OCI-LY3 (cell line): ENCODE measurements at regions not wholly inside any gene's neighbourhood (a gene's known extent, or its start where the extent isn't known, plus 50 kb on each side); places are given as distances from the start of the nearest gene placed in this dataset.

Experiments
- H2AFZ ChIP-seq: fragments of 200-600, 300-600 bp; shearing (Covaris generic); 2 replicates; pipeline ENCODE4 v1.6.0; 2014; ENCODE audit warnings: antibody characterized with exemption, low read depth, low read length
- H3K27ac ChIP-seq: fragments of 200-600, 300-600 bp; sonication (generic); 2 replicates; pipeline ENCODE4 v1.5.1; 2014; ENCODE audit warnings: mild to moderate bottlenecking, low read length, moderate library complexity, mixed read lengths
- H3K27me3 ChIP-seq: fragments of 200-600, 300-600 bp; sonication (generic); 2 replicates; pipeline ENCODE4 v1.6.1; 2014; ENCODE audit warnings: low read depth, low read length, mixed read lengths
- H3K36me3 ChIP-seq: fragments of 200-600, 300-600 bp; sonication (generic); replicated peaks from 2 replicates; pipeline ENCODE3; 2014; ENCODE audit warnings: low read depth, low read length, mixed read lengths
- H3K4me1 ChIP-seq: fragments of 300-600, 200-600 bp; sonication (generic); 2 replicates; pipeline ENCODE4 v1.6.1; 2014; ENCODE audit warnings: low read length, mixed read lengths
- H3K4me2 ChIP-seq: fragments of 200-600, 300-600 bp; sonication (generic); 2 replicates; pipeline ENCODE4 v1.6.1; 2014; ENCODE audit warnings: low read length, mixed read lengths
- H3K4me3 ChIP-seq: fragments of 300-600, 200-600 bp; sonication (generic); 2 replicates; pipeline ENCODE4 v1.5.1; 2014; ENCODE audit warnings: antibody characterized with exemption, mild to moderate bottlenecking, low read length, moderate library complexity
- H3K79me2 ChIP-seq: fragments of 300-600, 200-600 bp; shearing (Covaris generic); 2 replicates; pipeline ENCODE4 v1.6.1; 2014; ENCODE audit warnings: mild to moderate bottlenecking, low read length, mixed read lengths
- H3K9ac ChIP-seq: fragments of 300-600, 200-600 bp; shearing (Covaris generic); 2 replicates; pipeline ENCODE4 v1.6.0; 2014; ENCODE audit warnings: mild to moderate bottlenecking, low read length, moderate library complexity
- H3K9me3 ChIP-seq: fragments of 200-600, 300-600 bp; shearing (Covaris generic); 2 replicates; pipeline ENCODE4 v1.6.1; 2014; ENCODE audit warnings: low read length, mixed read lengths; ENCODE audit not compliant: insufficient read depth
- H4K20me1 ChIP-seq: fragments of 200-600, 300-600 bp; sonication (generic); 2 replicates; pipeline ENCODE4 v1.6.1; 2016; ENCODE audit warnings: low read length, mixed read lengths; ENCODE audit not compliant: insufficient read depth
- CTCF ChIP-seq: fragments of 200-600, 300-600 bp; sonication (generic); IDR thresholded peaks from 2 replicates; pipeline ENCODE4 v1.5.1; 2014; ENCODE audit warnings: antibody characterized with exemption, low read length, low read depth
- EZH2phosphoT487 ChIP-seq: fragments of 200-600 bp; shearing (Covaris generic); IDR thresholded peaks from 2 replicates; pipeline ENCODE4 v1.6.1; 2018; ENCODE audit warnings: antibody characterized with exemption, mixed run types, low read depth

- Histone ChIP-seq H4K20me1 (no peaks in the 10 kb centered on the region), H3K9ac (no peak overlapping the region), H2AFZ (no peak overlapping the region), H3K27me3 (no peaks in the 10 kb centered on the region), H3K27ac (no peak overlapping the region), H3K4me3 (no peak overlapping the region), H3K4me2 (no peak overlapping the region), H3K9me3 (no peaks in the 10 kb centered on the region), H3K4me1 (peaks cover 13% of the 10 kb centered on the region), H3K36me3 (no peaks in the 10 kb centered on the region), H3K79me2 (no peaks in the 10 kb centered on the region)
- TF ChIP-seq EZH2phosphoT487 (no peak), CTCF (no peak)
These were observed 131.7 kb upstream of the PDE1A start for GRCh38 chr2:182558564-182558963.

- Histone ChIP-seq H3K9me3 (no peaks in the 10 kb centered on the region), H3K27ac (no peak overlapping the region), H3K9ac (no peak overlapping the region), H3K4me3 (no peak overlapping the region), H3K79me2 (no peaks in the 10 kb centered on the region), H3K4me1 (peaks cover 2% of the 10 kb centered on the region), H2AFZ (no peak overlapping the region), H4K20me1 (no peaks in the 10 kb centered on the region), H3K27me3 (no peaks in the 10 kb centered on the region), H3K4me2 (no peak overlapping the region), H3K36me3 (no peaks in the 10 kb centered on the region)
- TF ChIP-seq CTCF (no peak), EZH2phosphoT487 (no peak)
These were observed 132.8 kb upstream of the PDE1A start for GRCh38 chr2:182559623-182560022.

- H3K36me3 ChIP-seq = no peaks in the 10 kb centered on the region
- no peak overlapping the region for H3K4me2 ChIP-seq
- no peak overlapping the region for H3K27ac ChIP-seq
- TF ChIP-seq EZH2phosphoT487 = no peak
- H3K9ac ChIP-seq = no peak overlapping the region
- no peaks in the 10 kb centered on the region for H3K9me3 ChIP-seq
- H3K27me3 ChIP-seq = no peaks in the 10 kb centered on the region
- H2AFZ ChIP-seq = no peak overlapping the region
- no peaks in the 10 kb centered on the region for H3K4me1 ChIP-seq
- no peaks in the 10 kb centered on the region for H4K20me1 ChIP-seq
- no peak overlapping the region for H3K4me3 ChIP-seq
- H3K79me2 ChIP-seq = no peaks in the 10 kb centered on the region
These were observed 139.2 kb upstream of the PDE1A start for GRCh38 chr2:182565911-182566567.

- Histone ChIP-seq H3K27me3 (no peaks in the 10 kb centered on the region), H3K79me2 (no peaks in the 10 kb centered on the region), H3K4me1 (no peaks in the 10 kb centered on the region), H3K9ac (no peak overlapping the region), H3K4me3 (no peak overlapping the region), H4K20me1 (no peaks in the 10 kb centered on the region), H2AFZ (no peak overlapping the region), H3K9me3 (no peaks in the 10 kb centered on the region), H3K36me3 (no peaks in the 10 kb centered on the region), H3K4me2 (no peak overlapping the region), H3K27ac (no peak overlapping the region)
- TF ChIP-seq CTCF = no peak
- TF ChIP-seq EZH2phosphoT487 = no peak
These were observed 142.5 kb upstream of the DNAJC10 start for GRCh38 chr2:182573553-182573952.
